Stimulated activated CD4-positive, alpha-beta T cell treated with anti-CD3 and anti-CD28 coated beads, TNF-alpha, amount 100 ng/mL, for 4 hours (primary cell): ENCODE measurements at regions not wholly inside any gene's neighbourhood (a gene's known extent, or its start where the extent isn't known, plus 50 kb on each side); places are given as distances from the start of the nearest gene placed in this dataset.
A peak's percentile ranks its signal among the peaks of the same experiment; 100 is the strongest.
"Not testable (repeated sequence)": the region's sequence is repeated elsewhere in the genome, so short reads cannot be mapped to it uniquely, and the experiment has no call there.

ENCODE experiments used
- DNase-seq, 3 experiments: peaks; one replicate each; pipeline ENCODE4 v3.0.0-alpha.2; 2020; ENCODE audit warnings: low read depth in 3 of 3

GRCh38 chrX:4570151-4570550, 856.7 kb upstream of the PRKX start:
- no peak for DNase-seq

GRCh38 chrX:4560192-4560591, 846.7 kb upstream of the PRKX start:
- no peak for DNase-seq

GRCh38 chrX:4550018-4550417, 836.6 kb upstream of the PRKX start:
- no peak for DNase-seq

GRCh38 chrX:4547213-4547836, 833.9 kb upstream of the PRKX start:
- peak in 1 of 3 experiments; percentile 0 for DNase-seq

- DNase-seq = not testable (repeated sequence)
Observed at GRCh38 chrX:4546178-4546577, 832.7 kb upstream of the PRKX start.

GRCh38 chrX:4528247-4528646, 814.8 kb upstream of the PRKX start:
- DNase-seq = no peak

- DNase-seq = no peak
Observed at GRCh38 chrX:4485912-4486311, 772.5 kb upstream of the PRKX start.

- no peak for DNase-seq
Observed at GRCh38 chrX:4484266-4484665, 770.8 kb upstream of the PRKX start.

- DNase-seq = no peak
Observed at GRCh38 chrX:4451591-4451990, 738.1 kb upstream of the PRKX start.

- no peak for DNase-seq
Observed at GRCh38 chrX:4450177-4450576, 736.7 kb upstream of the PRKX start.

GRCh38 chrX:4435905-4436304, 722.5 kb upstream of the PRKX start:
- DNase-seq = no peak

- no peak for DNase-seq
Observed at GRCh38 chrX:4397471-4397870, 684.0 kb upstream of the PRKX start.

- no peak for DNase-seq
Observed at GRCh38 chrX:4382273-4382672, 668.8 kb upstream of the PRKX start.

GRCh38 chrX:4380710-4381109, 667.3 kb upstream of the PRKX start:
- no peak for DNase-seq

GRCh38 chrX:4379071-4379470, 665.6 kb upstream of the PRKX start:
- DNase-seq = no peak

GRCh38 chrX:4373791-4374190, 660.3 kb upstream of the PRKX start:
- no peak for DNase-seq

- DNase-seq = no peak
Observed at GRCh38 chrX:4358577-4358976, 645.1 kb upstream of the PRKX start.

GRCh38 chrX:4322916-4323315, 609.5 kb upstream of the PRKX start:
- DNase-seq = no peak

GRCh38 chrX:4320436-4320947, 607.0 kb upstream of the PRKX start:
- no peak for DNase-seq

- no peak for DNase-seq
Observed at GRCh38 chrX:4315891-4316290, 602.4 kb upstream of the PRKX start.

GRCh38 chrX:4314586-4314985, 601.1 kb upstream of the PRKX start:
- no peak for DNase-seq

- no peak for DNase-seq
Observed at GRCh38 chrX:4277122-4277521, 563.7 kb upstream of the PRKX start.

- DNase-seq = no peak
Observed at GRCh38 chrX:4268676-4269075, 555.2 kb upstream of the PRKX start.

GRCh38 chrX:4265036-4265435, 551.6 kb upstream of the PRKX start:
- DNase-seq = no peak
